Natural killer cell (primary cell): ENCODE measurements at regions not wholly inside any gene's neighbourhood (a gene's known extent, or its start where the extent isn't known, plus 50 kb on each side); places are given as distances from the start of the nearest gene placed in this dataset.
"Not testable (repeated sequence)": the region's sequence is repeated elsewhere in the genome, so short reads cannot be mapped to it uniquely, and the experiment has no call there.

Experiments
- ATAC-seq, 3 donors: fragments of 150-1000 bp in 2 of 3; fragments of 200-7000 bp in 1 of 3; cut with Tn5 transposase; 1 replicate in 1 of 3; 2 replicates in 2 of 3; pipeline ENCODE4 v1.10.0; 2021; ENCODE audit warnings: mild to moderate bottlenecking in 2 of 3, moderate library complexity in 2 of 3
- DNase-seq, 2 donors: peaks; one replicate each; pipeline versions ENCODE4 v3.0.0 to v3.0.0-alpha.2; 2013 to 2021; ENCODE audit warnings: mixed read lengths in 1 of 2
- H3K27ac ChIP-seq: one replicate; pipeline ENCODE4 v1.5.1; 2013; ENCODE audit warnings: mild to moderate bottlenecking, low read length
- H3K27me3 ChIP-seq: one replicate; pipeline ENCODE4 v1.6.1; 2013; ENCODE audit warnings: low read length; ENCODE audit not compliant: control insufficient read depth, insufficient read depth
- H3K36me3 ChIP-seq: one replicate; pipeline ENCODE4 v1.6.1; 2013; ENCODE audit warnings: low read length; ENCODE audit not compliant: control insufficient read depth, insufficient read depth
- H3K4me1 ChIP-seq: one replicate; pipeline ENCODE4 v1.6.1; 2013; ENCODE audit warnings: low read length; ENCODE audit not compliant: control insufficient read depth, insufficient read depth
- H3K4me3 ChIP-seq: one replicate; pipeline ENCODE4 v1.5.1; 2013; ENCODE audit warnings: low read length
- H3K9me3 ChIP-seq: one replicate; pipeline ENCODE4 v1.6.1; 2013; ENCODE audit warnings: low read length; ENCODE audit not compliant: control insufficient read depth, insufficient read depth
- H3K27ac Mint-ChIP-seq, 2 donors: one replicate each; pipeline ENCODE4 v1.8.0; 2022; ENCODE audit warnings: mild to moderate bottlenecking in 2 of 2, mixed read lengths in 2 of 2, moderate library complexity in 1 of 2
- H3K27me3 Mint-ChIP-seq, 2 donors: one replicate each; pipeline ENCODE4 v1.8.0; 2022; ENCODE audit warnings: low read depth in 2 of 2, mixed read lengths in 2 of 2
- H3K36me3 Mint-ChIP-seq: one replicate; pipeline ENCODE4 v1.8.0; 2022; ENCODE audit warnings: mixed read lengths
- H3K4me1 Mint-ChIP-seq, 2 donors: one replicate each; pipeline ENCODE4 v1.8.0; 2022; ENCODE audit warnings: mixed read lengths in 2 of 2
- H3K4me3 Mint-ChIP-seq: one replicate; pipeline ENCODE4 v1.8.0; 2022; ENCODE audit warnings: mild to moderate bottlenecking, moderate library complexity, mixed read lengths
- H3K9me3 Mint-ChIP-seq, 2 donors: one replicate each; pipeline ENCODE4 v1.8.0; 2022; ENCODE audit warnings: mixed read lengths in 2 of 2
- CTCF ChIP-seq: fragments of 200-600 bp; IDR thresholded peaks from one replicate; pipeline ENCODE4 v1.8.0; 2022; ENCODE audit warnings: antibody characterized with exemption
- WGBS: methylation state at CpG from one replicate; pipeline ENCODE4 v1.1.7; 2013; ENCODE audit warnings: missing lambda C conversion rate; ENCODE audit not compliant: insufficient coverage; 5-methylcytosine and 5-hydroxymethylcytosine counted together
- intact Hi-C: fragments of 100-400 bp; cut with micrococcal nuclease; formaldehyde crosslinking; loops from one replicate; pipeline ENCODE4 v1.14.2; 2022

GRCh38 chr4:178010596-178010995, 568.4 kb upstream of the AGA start:
- Histone ChIP-seq H3K36me3 (no peaks in the 10 kb centered on the region), H3K27me3 (no peaks in the 10 kb centered on the region), H3K9me3 (no peaks in the 10 kb centered on the region), H3K4me3 (no peak overlapping the region), H3K4me1 (no peaks in the 10 kb centered on the region), H3K27ac (no peak overlapping the region)
- no peaks in the 10 kb centered on the region for H3K27me3 Mint-ChIP-seq
- peaks cover 9% of the 10 kb centered on the region for H3K36me3 Mint-ChIP-seq
- no peak overlapping the region for H3K27ac Mint-ChIP-seq
- no peak overlapping the region for H3K4me3 Mint-ChIP-seq
- DNase-seq: no peak
- intact Hi-C loops: no loop called here
- no peak for TF ChIP-seq CTCF
- no peak for ATAC-seq
- H3K4me1 Mint-ChIP-seq: no peaks in the 10 kb centered on the region
- WGBS: 20% methylated on average over 1 of the region's 3 CpGs
- H3K9me3 Mint-ChIP-seq: peaks cover 3 to 15% of the 10 kb centered on the region in 2 donors

GRCh38 chr4:178015046-178015445, 572.8 kb upstream of the AGA start:
- H3K9me3 Mint-ChIP-seq, H3K36me3 ChIP-seq, H3K9me3 ChIP-seq, H3K4me3 ChIP-seq, intact Hi-C loops, H3K4me1 ChIP-seq, DNase-seq, H3K27me3 Mint-ChIP-seq, H3K36me3 Mint-ChIP-seq, H3K27ac ChIP-seq, H3K27ac Mint-ChIP-seq, H3K27me3 ChIP-seq, ATAC-seq, H3K4me3 Mint-ChIP-seq, H3K4me1 Mint-ChIP-seq: not testable (repeated sequence)
- WGBS: 95% methylated on average over 25 of the region's 27 CpGs

GRCh38 chr4:178026999-178027398, 584.8 kb upstream of the AGA start:
- TF ChIP-seq CTCF: no peak
- intact Hi-C loops: no loop called here
- no peak overlapping the region for H3K27ac ChIP-seq

GRCh38 chr4:178027796-178028195, 585.6 kb upstream of the AGA start:
- no peak overlapping the region for H3K4me3 ChIP-seq
- H3K4me1 Mint-ChIP-seq: no peaks in the 10 kb centered on the region
- no peak overlapping the region for H3K4me3 Mint-ChIP-seq
- no peaks in the 10 kb centered on the region for H3K27me3 ChIP-seq
- H3K27ac Mint-ChIP-seq: no peak overlapping the region
- no peak for ATAC-seq
- H3K27me3 Mint-ChIP-seq: no peaks in the 10 kb centered on the region
- no peak for DNase-seq
- no peak overlapping the region for H3K27ac ChIP-seq
- intact Hi-C loops: no loop called here
- H3K36me3 ChIP-seq: no peaks in the 10 kb centered on the region
- WGBS: 67% methylated on average over 3 of the region's 3 CpGs
- H3K9me3 Mint-ChIP-seq: peaks cover 8 to 18% of the 10 kb centered on the region in 2 donors
- no peaks in the 10 kb centered on the region for H3K36me3 Mint-ChIP-seq
- H3K9me3 ChIP-seq: peaks cover 3% of the 10 kb centered on the region
- TF ChIP-seq CTCF: no peak
- no peaks in the 10 kb centered on the region for H3K4me1 ChIP-seq

More at GRCh38 chr4:178026999-178027398, 584.8 kb upstream of the AGA start:
- no peaks in the 10 kb centered on the region for H3K27me3 ChIP-seq
- Mint-ChIP-seq H3K9me3 (peaks cover 8 to 15% of the 10 kb centered on the region in 2 donors), H3K27ac (no peak overlapping the region), H3K4me3 (no peak overlapping the region), H3K27me3 (no peaks in the 10 kb centered on the region), H3K4me1 (no peaks in the 10 kb centered on the region), H3K36me3 (no peaks in the 10 kb centered on the region)
- H3K4me3 ChIP-seq: no peak overlapping the region
- 89% methylated on average over 2 of the region's 3 CpGs for WGBS
- H3K4me1 ChIP-seq: no peaks in the 10 kb centered on the region
- peaks cover 3% of the 10 kb centered on the region for H3K9me3 ChIP-seq
- ATAC-seq (no peak), DNase-seq (no peak)
- no peaks in the 10 kb centered on the region for H3K36me3 ChIP-seq
